ENCODE measurements at regions not wholly inside any gene's neighbourhood (a gene's known extent, or its start where the extent isn't known, plus 50 kb on each side); places are given as distances from the start of the nearest gene placed in this dataset.

DNA sequence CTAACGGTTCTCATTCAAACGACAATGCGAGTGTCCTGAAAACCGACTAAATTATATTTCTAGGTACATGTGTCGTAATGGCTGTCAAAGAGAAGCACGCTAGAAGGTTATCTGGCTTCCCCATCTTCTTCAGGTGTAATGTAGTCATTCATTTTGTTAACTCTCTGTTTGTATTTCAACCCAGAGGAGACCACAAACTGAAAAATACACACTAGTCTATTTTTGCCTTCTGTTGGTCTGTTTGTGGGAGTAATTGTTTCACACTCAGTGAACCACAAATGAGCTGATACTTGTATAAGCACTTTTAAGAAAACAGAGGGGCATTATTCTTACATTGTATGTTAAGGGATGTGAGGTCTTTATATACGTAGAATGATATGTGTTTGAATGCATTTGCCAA lies 305.9 kb downstream of the GATA3 start:
- peaks cover 15% of the 10 kb centered on the region for H3K4me1 ChIP-seq (ENCODE audit: control insufficient read depth, extremely low read depth, insufficient read depth, low read length)
- no peaks in the 10 kb centered on the region for H3K27me3 ChIP-seq (ENCODE audit: control insufficient read depth, extremely low read depth, insufficient read depth, low read length)
- no peak overlapping the region for H3K4me2 ChIP-seq (ENCODE audit: control insufficient read depth, extremely low read depth, insufficient read depth, low read depth, low read length)
- H3K4me3 ChIP-seq (ENCODE audit: control insufficient read depth in 2 of 3, extremely low read depth in 1 of 3, insufficient read depth in 2 of 3, low read depth in 1 of 3, low read length in 3 of 3): no peak overlapping the region
- DNase-seq (ENCODE audit: low read depth, low spot score): no peak
- H3K79me2 ChIP-seq (ENCODE audit: control insufficient read depth, insufficient read depth, low read length): no peaks in the 10 kb centered on the region
- no peaks in the 10 kb centered on the region for H3K9me3 ChIP-seq (ENCODE audit: control insufficient read depth, low read depth, low read length)
- no peaks in the 10 kb centered on the region for H3K36me3 ChIP-seq (ENCODE audit: control insufficient read depth in 2 of 2, extremely low read depth in 1 of 2, insufficient read depth in 2 of 2, low read length in 2 of 2)
- no peaks in the 10 kb centered on the region for H3K9me1 ChIP-seq (ENCODE audit: control insufficient read depth, extremely low read depth, insufficient read depth, low read length)
- H3K9ac ChIP-seq (ENCODE audit: control insufficient read depth, extremely low read depth, insufficient read depth, low read length): no peak overlapping the region
- H2AFZ ChIP-seq (ENCODE audit: control insufficient read depth, low read length): no peak overlapping the region
- H3K27ac ChIP-seq (ENCODE audit: control insufficient read depth, insufficient read depth, low read length): no peak overlapping the region
- no peak for FAIRE-seq
- no peaks in the 10 kb centered on the region for H4K20me1 ChIP-seq (ENCODE audit: control insufficient read depth, extremely low read depth, insufficient read depth, low read length)
- TF ChIP-seq, protein P1, sequence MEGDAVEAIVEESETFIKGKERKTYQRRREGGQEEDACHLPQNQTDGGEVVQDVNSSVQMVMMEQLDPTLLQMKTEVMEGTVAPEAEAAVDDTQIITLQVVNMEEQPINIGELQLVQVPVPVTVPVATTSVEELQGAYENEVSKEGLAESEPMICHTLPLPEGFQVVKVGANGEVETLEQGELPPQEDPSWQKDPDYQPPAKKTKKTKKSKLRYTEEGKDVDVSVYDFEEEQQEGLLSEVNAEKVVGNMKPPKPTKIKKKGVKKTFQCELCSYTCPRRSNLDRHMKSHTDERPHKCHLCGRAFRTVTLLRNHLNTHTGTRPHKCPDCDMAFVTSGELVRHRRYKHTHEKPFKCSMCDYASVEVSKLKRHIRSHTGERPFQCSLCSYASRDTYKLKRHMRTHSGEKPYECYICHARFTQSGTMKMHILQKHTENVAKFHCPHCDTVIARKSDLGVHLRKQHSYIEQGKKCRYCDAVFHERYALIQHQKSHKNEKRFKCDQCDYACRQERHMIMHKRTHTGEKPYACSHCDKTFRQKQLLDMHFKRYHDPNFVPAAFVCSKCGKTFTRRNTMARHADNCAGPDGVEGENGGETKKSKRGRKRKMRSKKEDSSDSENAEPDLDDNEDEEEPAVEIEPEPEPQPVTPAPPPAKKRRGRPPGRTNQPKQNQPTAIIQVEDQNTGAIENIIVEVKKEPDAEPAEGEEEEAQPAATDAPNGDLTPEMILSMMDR (optimal IDR thresholded peaks at IDR 0.05 in 1 of 3, IDR thresholded peaks at IDR 0.05 in 1 of 3, conservative IDR thresholded peaks at IDR 0.05 in 1 of 3; ENCODE audit: extremely low read depth in 1 of 3, insufficient read depth in 2 of 3, low read length in 3 of 3): no peak
- no peak for TF ChIP-seq EZH2 (IDR thresholded peaks at IDR 0.05; ENCODE audit: low read length)
- dilution Hi-C loops (cut with MboI; ENCODE audit: extremely low pct_ligation_motif_present, low sequenced_read_pairs): no loop called here

DNA sequence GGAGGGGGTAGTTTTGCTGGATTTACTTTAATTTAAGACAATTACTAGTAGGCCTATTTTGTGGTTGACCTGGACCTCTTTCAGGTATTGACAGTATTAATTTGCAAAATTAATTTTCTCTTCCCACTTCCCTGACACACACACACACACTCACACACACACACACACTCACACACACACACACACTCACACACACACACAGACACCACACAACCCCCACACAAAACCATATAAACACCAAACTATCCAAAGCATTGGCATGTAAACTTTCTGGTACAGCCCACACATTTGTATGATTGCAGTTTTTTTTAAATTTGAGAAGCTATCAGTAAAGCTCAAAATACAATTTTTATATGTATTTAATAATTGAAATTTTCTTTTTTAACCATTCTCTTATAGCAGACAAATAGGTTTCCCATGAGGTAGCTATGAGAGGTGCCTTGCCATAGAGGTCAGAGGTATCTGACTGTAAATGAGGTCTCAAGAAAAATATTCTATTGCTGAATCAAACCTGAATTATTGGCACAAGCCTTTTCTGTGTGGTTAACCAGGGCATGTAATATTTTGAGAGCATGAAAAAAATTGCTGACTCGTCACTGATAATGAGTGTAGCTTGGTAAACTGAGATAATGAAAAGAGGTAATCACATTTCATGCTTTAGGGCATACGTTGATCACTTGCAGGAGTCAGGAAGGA lies 306.5 kb downstream of the GATA3 start:
- Histone ChIP-seq H3K27ac (ENCODE audit: control insufficient read depth, insufficient read depth, low read length) (no peak overlapping the region), H3K36me3 (ENCODE audit: control insufficient read depth in 2 of 2, extremely low read depth in 1 of 2, insufficient read depth in 2 of 2, low read length in 2 of 2) (no peaks in the 10 kb centered on the region), H3K4me3 (ENCODE audit: control insufficient read depth in 2 of 3, extremely low read depth in 1 of 3, insufficient read depth in 2 of 3, low read depth in 1 of 3, low read length in 3 of 3) (no peak overlapping the region), H2AFZ (ENCODE audit: control insufficient read depth, low read length) (no peak overlapping the region), H3K4me2 (ENCODE audit: control insufficient read depth, extremely low read depth, insufficient read depth, low read depth, low read length) (no peak overlapping the region), H3K9ac (ENCODE audit: control insufficient read depth, extremely low read depth, insufficient read depth, low read length) (no peak overlapping the region), H3K4me1 (ENCODE audit: control insufficient read depth, extremely low read depth, insufficient read depth, low read length) (peaks cover 21% of the 10 kb centered on the region), H3K27me3 (ENCODE audit: control insufficient read depth, extremely low read depth, insufficient read depth, low read length) (no peaks in the 10 kb centered on the region), H3K9me3 (ENCODE audit: control insufficient read depth, low read depth, low read length) (no peaks in the 10 kb centered on the region), H3K9me1 (ENCODE audit: control insufficient read depth, extremely low read depth, insufficient read depth, low read length) (no peaks in the 10 kb centered on the region), H3K79me2 (ENCODE audit: control insufficient read depth, insufficient read depth, low read length) (no peaks in the 10 kb centered on the region), H4K20me1 (ENCODE audit: control insufficient read depth, extremely low read depth, insufficient read depth, low read length) (no peaks in the 10 kb centered on the region)
- TF ChIP-seq EZH2 (IDR thresholded peaks at IDR 0.05; ENCODE audit: low read length): no peak
- TF ChIP-seq, protein P1 (optimal IDR thresholded peaks at IDR 0.05 in 1 of 3, IDR thresholded peaks at IDR 0.05 in 1 of 3, conservative IDR thresholded peaks at IDR 0.05 in 1 of 3; ENCODE audit: extremely low read depth in 1 of 3, insufficient read depth in 2 of 3, low read length in 3 of 3): no peak
- FAIRE-seq: no peak
- no peak for DNase-seq (ENCODE audit: low read depth, low spot score)
- dilution Hi-C loops (cut with MboI; ENCODE audit: extremely low pct_ligation_motif_present, low sequenced_read_pairs): no loop called here
